ENCODE measurements at regions not wholly inside any gene's neighbourhood (a gene's known extent, or its start where the extent isn't known, plus 50 kb on each side); places are given as distances from the start of the nearest gene placed in this dataset.

DNA sequence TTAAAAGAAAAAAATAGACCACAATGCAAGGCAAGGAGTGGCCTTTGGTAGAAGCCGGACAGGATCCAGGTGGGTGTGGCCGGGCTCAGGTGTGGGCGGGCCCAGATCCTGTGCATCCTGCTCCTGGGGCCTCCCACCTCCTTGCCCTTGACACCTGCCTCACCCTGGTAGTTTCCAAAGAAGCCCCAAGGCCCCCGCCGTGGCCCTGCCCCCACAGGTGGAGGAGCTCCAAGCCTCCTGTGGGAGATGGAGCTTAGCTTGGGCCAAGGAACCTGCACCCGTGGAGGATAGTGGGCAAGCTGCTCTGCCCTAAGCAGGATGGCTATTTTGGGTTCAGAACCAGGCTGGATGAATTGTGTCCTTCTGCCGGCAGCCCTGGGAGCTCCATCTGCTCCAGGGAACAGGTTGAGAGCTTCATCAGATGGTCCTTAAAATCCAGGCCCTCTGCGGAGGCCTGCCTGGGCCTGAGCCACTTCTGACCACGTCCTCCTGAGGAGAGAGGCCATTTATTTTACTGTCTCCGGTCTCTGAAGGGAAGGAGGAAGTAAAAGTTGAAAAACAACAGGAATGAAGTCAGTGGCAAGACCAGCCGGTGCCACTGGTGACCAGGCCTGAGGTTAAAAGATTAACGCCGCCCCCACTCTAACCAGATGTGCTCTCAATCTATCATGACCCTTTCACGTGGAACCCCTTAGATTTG, 53.9 kb upstream of the KLF13 start:
- DNase-seq (ENCODE audit: insufficient read length, low spot score) (no peak), FAIRE-seq (no peak)

DNA sequence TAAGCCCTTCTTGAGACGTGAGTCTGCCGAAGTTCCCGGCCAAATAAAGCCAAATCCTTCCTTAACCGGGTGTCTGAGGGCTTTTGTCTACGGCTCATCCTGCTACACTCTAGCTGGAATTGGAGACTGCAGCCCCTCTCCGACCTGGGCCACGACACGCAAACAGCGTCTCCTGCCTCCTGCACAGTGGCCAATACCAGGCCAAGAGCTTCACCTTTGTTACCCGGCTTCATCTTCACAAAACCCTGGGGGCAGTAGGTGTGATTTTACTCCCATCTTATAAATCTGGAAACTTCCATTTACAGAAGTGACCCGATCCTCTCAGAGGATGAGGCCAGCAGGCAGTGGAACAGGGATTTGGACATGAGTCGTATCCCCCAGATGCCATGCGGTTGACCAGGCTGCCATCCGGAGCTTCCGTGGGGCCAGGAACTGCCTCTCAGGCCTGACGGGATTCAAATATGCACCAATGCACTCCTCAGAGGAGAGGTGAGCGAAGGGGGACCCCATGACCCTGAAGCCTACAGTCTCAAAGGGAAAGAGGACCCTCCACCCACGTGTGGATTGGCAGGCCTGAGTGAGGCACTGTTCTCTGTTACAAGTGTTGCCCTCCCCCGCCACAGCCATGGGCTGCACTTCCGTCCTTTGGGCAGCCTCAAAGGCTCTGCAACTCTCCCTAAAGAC, 53.2 kb upstream of the KLF13 start:
- FAIRE-seq (no peak), DNase-seq (ENCODE audit: insufficient read length, low spot score) (no peak)

DNA sequence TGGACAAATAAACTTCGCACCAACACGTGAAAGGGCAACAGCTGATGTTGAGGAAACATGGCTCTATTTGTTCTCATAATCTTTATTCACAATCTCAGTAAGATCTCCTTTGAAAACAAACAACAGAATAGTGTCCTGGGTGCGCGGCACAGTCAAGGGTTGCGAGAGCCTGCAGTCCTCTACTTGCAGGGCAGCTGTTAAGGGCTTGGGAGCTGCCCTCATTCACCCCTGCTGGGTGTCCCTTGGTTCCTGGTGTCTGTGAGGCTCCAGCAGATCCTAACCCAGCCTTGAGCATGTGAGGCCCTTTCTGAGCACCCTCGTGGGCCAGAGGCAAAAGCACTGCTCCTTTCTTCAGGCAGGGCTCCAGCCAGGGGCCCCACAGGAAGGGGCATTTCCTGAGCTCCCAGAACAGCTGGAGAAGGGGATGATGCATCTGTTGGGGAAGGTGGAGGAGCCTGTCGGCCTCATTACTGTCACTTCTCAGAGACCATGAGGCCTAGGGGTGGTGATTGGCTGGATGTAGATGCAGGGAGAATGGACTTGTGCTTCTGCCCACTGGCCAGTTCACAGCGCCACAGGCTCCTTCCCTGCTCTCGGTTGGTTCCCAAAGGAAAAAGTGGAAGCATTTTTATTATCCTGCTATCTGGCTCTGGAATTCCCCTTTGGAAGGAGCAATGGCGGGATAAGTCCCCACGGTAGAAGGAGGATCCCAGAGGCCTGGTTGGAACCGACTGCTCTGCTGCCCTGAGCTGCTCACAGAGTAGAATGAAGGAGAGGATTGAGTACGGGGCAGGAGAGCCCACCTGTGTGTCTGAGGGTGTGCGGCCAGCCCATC, 51.9 kb upstream of the KLF13 start:
- FAIRE-seq (no peak), DNase-seq (ENCODE audit: insufficient read length, low spot score) (no peak)

DNA sequence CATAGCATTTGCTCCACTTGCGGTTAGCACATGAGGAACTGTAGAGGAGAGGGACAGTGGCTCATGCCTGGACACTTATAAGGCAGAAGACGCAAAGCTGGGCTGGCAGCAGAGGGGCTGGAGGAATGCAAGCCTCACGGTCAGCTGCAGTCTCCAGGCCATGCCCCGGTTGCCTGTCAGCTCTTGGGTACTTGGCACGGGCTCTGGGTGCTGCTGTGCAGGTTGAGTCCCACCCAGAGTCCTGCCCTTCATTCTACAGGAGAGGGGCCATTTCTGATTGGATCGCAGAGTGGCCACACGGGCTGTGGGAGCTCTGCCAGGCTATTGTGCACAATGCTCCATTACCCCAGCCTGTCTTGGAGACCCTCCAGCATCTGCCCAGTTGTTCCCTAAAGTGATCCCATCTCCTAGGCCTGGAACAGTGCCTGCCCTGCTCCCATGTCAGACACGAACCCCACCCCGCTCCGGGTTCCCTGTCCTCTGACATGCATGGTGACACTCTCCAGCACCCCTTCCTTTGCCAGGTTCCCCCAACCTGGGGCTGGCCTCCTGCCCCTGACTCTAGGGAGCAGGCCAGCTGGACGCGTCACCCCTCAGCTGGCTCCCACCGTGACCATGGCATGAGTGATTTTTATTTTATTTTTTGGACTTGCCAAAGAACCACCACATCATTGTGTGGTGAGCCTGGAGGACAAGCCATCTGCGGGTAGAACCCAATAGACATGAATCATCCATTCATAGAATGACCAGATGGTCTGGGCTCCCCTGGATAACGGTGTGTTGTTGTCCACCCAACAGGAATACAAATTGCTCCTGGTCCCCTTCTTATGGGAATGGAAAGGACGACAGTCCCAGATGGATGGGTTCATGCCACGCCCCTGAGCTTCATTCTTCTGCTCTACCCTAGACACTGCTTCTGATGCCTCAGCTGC, 51.0 kb upstream of the KLF13 start:
- FAIRE-seq (no peak), DNase-seq (ENCODE audit: insufficient read length, low spot score) (no peak)

DNA sequence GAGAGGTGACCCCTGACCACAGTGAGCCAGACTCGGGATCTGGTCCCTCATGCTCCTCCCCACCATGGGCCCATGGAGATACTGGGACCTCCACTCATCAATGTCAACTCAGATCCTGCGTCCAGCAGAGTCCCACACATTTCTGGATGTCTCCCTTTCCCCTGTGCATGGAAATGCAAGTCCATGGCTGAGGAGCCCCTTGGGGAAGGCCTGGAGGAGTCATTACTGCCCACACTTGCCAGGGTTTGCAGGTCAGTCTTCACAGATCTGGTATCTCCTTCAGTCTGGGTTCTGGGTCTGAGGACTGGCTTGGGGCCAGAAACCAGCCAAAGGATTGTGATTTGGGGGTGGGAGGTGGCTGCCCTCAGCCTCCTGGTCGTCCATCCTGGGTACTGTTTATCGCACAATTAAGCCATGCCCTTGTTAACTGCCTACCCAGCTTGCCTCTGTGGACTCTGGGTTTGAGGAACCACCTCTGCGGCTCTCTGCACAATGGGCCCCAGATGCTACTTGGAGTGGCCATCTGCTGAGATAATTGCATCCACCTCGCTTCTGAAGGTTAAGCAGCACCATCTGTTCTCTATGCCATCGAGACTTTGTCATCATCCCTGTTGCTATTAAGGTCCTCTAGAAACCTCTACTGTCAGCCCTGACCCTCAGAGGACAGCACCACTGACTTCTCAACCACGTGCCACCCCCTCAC, 49.9 kb upstream of the KLF13 start:
- DNase-seq (ENCODE audit: insufficient read length, low spot score): no peak
- FAIRE-seq: no peak

Data from HTR-8/SVneo (cell line).